22Rv1 (cell line): ENCODE measurements at regions not wholly inside any gene's neighbourhood (a gene's known extent, or its start where the extent isn't known, plus 50 kb on each side); places are given as distances from the start of the nearest gene placed in this dataset.

ENCODE experiments used
- CTCF ChIP-seq: fragments of 450-650 bp; IDR thresholded peaks from 2 replicates; pipeline ENCODE4 v1.5.1; 2017; ENCODE audit warnings: mild to moderate bottlenecking
- ZFX ChIP-seq: fragments of 450-650 bp; IDR thresholded peaks from 2 replicates; pipeline ENCODE4 v1.6.1; 2017; ENCODE audit warnings: antibody characterized with exemption, borderline replicate concordance

- TF ChIP-seq CTCF = no peak
- no peak for TF ChIP-seq ZFX
Measured at GRCh38 chr11:37704791-37705190, 1106.8 kb upstream of the RAG2 start.
